NCI-H1092 treated with DMSO at 0.1 percent for 48 hours (cell line): ENCODE measurements at regions not wholly inside any gene's neighbourhood (a gene's known extent, or its start where the extent isn't known, plus 50 kb on each side); places are given as distances from the start of the nearest gene placed in this dataset.
"Not testable (repeated sequence)": the region's sequence is repeated elsewhere in the genome, so short reads cannot be mapped to it uniquely, and the experiment has no call there.

Source experiments
- DNase-seq: peaks from one replicate; lab custom pipeline; 2025; lab: John Stamatoyannopoulos, UW

DNA sequence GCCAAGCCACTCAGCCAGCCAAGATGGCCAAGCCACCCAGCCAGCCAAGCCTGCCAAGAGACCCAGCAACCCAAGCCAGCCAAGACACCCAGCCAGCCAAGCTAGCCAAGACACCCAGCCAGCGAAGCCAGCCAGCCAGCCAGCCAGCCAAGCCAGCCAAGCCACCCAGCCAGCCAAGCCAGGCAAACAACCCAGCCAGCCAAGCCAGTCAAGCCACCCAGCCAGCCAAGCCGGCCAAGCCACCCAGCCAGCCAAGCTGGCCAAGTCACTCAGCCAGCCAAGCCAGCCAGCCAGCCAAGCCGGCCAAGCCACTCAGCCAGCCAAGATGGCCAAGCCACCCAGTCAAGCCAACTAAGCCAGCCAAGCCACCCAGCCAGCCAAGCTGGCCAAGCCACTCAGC, 337.5 kb upstream of the PLGLB2 start:
- not testable (repeated sequence) for DNase-seq

GRCh38 chr2:87412036-87412820, 335.7 kb upstream of the PLGLB2 start:
- not testable (repeated sequence) for DNase-seq

- not testable (repeated sequence) for DNase-seq
These were observed 333.6 kb upstream of the PLGLB2 start for GRCh38 chr2:87414331-87414730.

DNA sequence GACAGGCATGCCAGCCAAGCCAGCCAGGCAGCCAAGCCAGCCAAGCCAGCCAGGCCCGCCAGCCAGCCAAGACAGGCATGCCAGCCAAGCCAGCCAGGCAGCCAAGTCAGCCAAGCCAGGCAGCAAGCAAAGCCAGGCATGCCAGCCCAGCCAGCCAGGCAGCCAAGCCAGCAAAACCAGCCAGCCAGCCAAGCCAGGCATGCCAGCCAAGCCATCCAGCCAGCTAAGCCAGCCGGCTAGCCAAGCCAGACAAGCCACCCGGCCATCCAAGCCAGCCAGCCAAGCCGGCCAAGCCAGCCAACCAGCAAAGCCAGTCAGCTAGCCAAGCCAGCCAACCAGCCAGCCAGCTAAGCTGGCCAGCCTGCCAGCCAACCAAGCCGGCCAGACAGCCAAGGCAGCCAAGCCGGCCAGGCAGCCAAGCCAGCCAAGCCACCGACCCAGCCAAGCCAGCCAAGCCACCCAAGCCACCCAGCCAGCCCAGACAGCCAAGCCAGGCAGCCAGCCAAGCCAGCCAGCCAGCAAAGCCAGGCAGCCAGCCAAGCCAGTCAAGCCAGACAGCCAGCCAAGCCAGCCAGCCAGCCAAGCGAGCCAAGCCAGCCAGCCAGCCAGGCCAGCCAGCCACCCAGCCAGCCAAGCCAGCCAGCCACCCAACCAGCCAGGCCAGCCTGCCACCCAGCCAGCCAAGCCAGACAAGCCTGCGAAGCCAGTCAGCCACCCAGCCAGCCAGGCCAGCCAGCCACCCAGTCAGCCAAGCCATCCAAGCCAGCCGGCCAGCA, 332.9 kb upstream of the PLGLB2 start:
- DNase-seq = not testable (repeated sequence)

- not testable (repeated sequence) for DNase-seq
These were observed 332.2 kb upstream of the PLGLB2 start for GRCh38 chr2:87415586-87416265.

- not testable (repeated sequence) for DNase-seq
These were observed 331.7 kb upstream of the PLGLB2 start for GRCh38 chr2:87416266-87416592.

- DNase-seq = not testable (repeated sequence)
These were observed 330.7 kb upstream of the PLGLB2 start for GRCh38 chr2:87417147-87417546.

DNA sequence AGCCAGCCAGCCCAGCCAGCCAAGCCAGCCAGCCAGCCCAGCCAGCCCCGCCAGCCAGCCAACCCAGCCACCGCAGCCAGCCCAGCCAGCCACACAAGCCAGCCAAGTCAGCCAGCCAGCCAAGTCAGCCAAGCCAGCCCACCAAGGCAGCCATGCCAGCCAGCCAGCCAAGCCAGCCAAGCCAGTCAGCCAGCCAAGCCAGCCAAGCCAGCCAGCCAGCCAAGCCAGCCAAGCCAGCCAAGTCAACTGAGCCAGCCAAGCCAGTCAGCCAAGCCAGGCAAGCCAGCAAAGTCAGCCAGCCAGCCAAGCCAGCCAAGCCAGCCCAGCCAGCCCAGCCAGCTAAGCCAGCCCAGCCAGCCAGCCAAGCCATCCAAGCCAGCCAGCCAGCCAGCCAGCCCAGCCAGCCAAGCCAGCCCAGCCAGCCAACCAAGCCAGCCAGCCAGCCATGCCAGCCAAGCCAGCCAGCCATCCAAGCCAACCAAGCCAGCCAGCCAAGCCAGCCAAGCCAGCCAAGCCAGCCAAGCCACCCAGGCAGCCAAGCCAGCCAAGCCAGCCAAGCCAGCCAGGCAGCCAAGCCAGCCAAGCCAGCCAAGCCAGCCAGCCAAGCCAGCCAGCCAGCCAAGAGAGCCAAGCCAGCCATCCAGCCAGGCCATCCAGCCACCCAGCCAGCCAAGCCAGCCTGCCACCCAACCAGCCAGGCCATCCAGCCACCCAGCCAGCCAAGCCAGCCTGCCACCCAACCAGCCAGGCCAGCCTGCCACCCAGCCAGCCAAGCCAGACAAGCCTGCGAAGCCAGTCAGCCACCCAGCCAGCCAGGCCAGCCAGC, 329.9 kb upstream of the PLGLB2 start:
- not testable (repeated sequence) for DNase-seq

GRCh38 chr2:87418823-87419822, 328.8 kb upstream of the PLGLB2 start:
- DNase-seq = not testable (repeated sequence)

DNA sequence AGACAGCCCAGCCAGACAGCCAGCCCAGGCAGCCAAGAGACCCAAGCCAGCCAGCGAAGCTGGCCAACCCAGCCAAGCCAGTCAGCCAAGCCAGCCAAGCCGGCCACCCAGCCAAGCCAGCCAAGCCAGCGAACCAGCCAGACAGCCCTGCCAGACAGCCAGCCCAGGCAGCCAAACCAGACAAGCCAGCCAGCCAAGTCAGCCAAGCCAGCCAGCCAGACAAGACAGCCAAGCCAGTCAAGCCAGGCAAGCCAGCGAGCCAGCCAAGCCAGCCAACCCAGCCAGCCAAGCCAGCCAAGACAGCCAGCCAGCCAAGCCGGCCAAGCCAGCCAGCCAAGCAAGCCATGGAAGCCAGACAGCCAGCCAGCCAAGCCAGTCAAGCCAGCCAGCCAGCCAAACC, 327.9 kb upstream of the PLGLB2 start:
- DNase-seq = not testable (repeated sequence)

GRCh38 chr2:87420954-87421353, 326.9 kb upstream of the PLGLB2 start:
- not testable (repeated sequence) for DNase-seq

DNA sequence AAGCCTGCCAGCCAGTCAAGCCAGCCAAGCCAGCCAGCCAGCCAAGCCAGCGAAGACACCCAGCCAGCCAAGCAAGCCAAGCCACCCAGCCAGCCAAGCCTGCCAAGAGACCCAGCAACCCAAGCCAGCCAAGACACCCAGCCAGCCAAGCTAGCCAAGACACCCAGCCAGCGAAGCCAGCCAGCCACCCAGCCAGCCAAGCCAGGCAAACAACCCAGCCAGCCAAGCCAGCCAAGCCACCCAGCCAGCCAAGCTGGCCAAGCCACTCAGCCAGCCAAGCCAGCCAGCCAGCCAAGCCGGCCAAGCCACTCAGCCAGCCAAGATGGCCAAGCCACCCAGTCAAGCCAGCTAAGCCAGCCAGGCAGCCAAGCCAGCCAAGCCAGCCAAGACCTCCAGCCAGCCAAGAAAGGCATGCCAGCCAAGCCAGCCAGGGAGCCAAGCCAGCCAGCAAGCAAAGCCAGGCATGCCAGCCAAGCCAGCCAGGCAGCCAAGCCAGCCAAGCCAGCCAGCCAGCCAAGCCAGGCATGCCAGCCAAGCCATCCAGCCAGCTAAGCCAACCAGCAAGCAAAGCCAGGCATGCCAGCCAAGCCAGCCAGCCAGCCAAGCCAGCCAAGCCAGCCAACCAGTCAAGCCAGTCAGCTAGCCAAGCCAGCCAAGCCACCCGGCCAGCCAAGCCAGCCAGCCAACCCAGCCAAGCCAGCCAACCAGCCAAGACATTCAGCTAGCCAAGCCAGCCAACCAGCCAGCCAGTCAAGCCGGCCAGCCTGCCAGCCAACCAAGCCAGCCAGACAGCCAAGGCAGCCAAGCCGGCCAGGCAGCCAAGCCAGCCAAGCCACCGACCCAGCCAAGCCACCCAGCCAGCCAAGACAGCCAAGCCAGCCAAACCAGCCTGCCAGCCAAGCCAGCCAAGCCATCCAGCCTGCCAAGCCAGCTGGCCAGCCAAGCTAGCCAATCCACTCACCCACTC, 323.8 kb upstream of the PLGLB2 start:
- not testable (repeated sequence) for DNase-seq

DNA sequence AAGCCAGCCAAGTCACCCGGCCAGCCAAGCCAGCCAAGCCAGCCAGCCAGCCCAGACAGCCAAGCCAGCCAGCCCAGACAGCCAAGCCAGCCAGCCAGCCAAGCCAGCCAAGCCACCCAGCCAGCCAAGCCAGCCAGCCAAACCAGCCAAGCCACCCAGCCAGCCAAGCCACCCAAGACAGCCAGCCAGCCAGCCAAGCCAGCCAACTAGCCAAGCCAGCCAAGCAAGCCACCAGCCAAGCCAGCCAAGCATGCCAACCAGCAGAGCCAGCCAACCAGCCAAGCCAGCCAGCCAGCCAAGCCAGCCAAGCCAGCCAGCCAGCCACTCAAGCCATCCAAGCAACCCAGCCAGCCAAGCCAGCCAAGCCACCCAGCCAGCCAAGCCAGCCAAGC, 323.1 kb upstream of the PLGLB2 start:
- DNase-seq = not testable (repeated sequence)

- not testable (repeated sequence) for DNase-seq
These were observed 322.7 kb upstream of the PLGLB2 start for GRCh38 chr2:87425191-87425590.

- not testable (repeated sequence) for DNase-seq
These were observed 322.2 kb upstream of the PLGLB2 start for GRCh38 chr2:87425717-87426116.

- DNase-seq = not testable (repeated sequence)
These were observed 319.3 kb upstream of the PLGLB2 start for GRCh38 chr2:87428452-87429130.

DNA sequence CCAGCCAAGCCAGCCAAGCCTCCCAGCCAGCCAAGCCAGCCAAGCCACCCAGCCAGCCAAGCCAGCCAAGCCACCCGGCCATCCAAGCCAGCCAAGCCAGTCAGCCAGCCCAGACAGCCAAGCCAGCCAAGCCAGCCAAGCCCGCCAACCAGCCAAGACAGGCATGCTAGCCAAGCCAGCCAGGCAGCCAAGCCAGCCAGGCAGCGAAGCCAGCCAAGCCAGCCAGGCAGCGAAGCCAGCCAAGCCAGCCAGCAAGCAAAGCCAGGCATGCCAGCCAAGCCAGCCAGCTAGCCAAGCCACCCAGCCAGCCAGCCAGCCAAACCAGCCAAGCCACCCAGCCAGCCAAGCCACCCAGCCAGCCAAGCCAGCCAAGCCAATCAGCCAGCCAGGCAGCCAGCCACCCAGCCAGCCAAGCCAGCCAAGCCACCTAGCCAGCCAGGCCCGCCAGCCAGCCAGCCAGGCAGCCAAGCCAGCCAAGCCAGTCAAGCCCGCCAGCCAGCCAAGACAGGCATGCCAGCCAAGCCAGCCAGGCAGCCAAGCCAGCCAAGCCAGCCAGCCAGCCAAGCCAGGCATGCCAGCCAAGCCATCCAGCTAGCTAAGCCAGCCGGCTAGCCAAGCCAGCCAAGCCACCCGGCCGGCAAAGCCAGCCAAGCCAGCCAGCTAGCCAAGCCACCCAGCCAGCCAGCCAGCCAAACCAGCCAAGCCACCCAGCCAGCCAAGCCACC, 318.5 kb upstream of the PLGLB2 start:
- not testable (repeated sequence) for DNase-seq

- DNase-seq = not testable (repeated sequence)
These were observed 318.0 kb upstream of the PLGLB2 start for GRCh38 chr2:87429931-87430275.
